ENCODE measurements at regions not wholly inside any gene's neighbourhood (a gene's known extent, or its start where the extent isn't known, plus 50 kb on each side); places are given as distances from the start of the nearest gene placed in this dataset.
"Not testable (repeated sequence)": the region's sequence is repeated elsewhere in the genome, so short reads cannot be mapped to it uniquely, and the experiment has no call there.

DNA sequence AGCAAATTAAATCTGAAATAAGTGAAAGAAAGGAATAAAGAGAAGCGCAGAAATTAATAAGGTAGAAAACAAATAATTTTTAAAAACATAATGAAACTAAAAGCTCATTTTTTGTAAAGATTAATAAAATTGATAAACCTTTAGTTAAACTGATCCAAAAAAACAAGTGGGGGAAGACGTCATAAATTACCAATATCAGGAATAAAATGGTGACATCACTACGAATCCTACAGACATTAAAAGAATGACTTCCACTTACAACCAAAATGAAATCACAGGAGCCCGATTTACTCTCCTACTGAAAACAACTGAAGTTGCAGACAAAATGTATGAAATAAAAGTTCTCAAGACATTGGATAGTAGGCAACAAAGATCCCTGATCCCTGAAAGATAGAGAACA is 68.1 kb upstream of the IFFO2 start:
- no peak overlapping the region for H3K4me3 ChIP-seq (replicated peaks; ENCODE audit: low read depth, low read length)
- TF ChIP-seq, protein P1, sequence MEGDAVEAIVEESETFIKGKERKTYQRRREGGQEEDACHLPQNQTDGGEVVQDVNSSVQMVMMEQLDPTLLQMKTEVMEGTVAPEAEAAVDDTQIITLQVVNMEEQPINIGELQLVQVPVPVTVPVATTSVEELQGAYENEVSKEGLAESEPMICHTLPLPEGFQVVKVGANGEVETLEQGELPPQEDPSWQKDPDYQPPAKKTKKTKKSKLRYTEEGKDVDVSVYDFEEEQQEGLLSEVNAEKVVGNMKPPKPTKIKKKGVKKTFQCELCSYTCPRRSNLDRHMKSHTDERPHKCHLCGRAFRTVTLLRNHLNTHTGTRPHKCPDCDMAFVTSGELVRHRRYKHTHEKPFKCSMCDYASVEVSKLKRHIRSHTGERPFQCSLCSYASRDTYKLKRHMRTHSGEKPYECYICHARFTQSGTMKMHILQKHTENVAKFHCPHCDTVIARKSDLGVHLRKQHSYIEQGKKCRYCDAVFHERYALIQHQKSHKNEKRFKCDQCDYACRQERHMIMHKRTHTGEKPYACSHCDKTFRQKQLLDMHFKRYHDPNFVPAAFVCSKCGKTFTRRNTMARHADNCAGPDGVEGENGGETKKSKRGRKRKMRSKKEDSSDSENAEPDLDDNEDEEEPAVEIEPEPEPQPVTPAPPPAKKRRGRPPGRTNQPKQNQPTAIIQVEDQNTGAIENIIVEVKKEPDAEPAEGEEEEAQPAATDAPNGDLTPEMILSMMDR (IDR thresholded peaks at IDR 0.05; ENCODE audit: low read length, missing control alignments), result no peak
- no peak for DNase-seq (ENCODE audit: low read depth)

- no peak for DNase-seq (ENCODE audit: low read depth)
- TF ChIP-seq, protein P1 (IDR thresholded peaks at IDR 0.05; ENCODE audit: low read length, missing control alignments), result no peak
- no peak overlapping the region for H3K4me3 ChIP-seq (replicated peaks; ENCODE audit: low read depth, low read length)
Measured at GRCh38 chr1:19023787-19024186, 67.3 kb upstream of the IFFO2 start.

GRCh38 chr1:19021845-19022244 is 65.4 kb upstream of the IFFO2 start:
- no peak for DNase-seq (ENCODE audit: low read depth)
- TF ChIP-seq, protein P1 (IDR thresholded peaks at IDR 0.05; ENCODE audit: low read length, missing control alignments), result no peak
- H3K4me3 ChIP-seq (replicated peaks; ENCODE audit: low read depth, low read length), result no peak overlapping the region

DNA sequence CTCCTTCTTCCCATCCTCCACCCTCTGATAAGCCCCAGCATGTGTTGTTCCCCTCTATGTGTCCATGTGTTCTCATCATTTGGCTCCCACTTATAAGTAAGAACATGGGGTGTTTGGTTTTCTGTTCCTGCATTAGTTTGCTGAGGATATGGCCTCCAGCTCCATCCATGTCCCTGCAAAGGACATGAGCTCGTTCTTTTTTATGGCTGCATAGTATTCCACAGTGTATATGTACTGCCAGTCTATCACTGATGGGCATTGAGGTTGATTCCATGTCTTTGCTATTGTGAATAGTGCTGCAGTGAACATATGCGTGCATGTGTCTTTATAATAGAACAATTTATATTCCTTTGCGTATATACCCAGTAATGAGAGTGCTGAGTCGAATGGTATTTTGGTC is 62.8 kb upstream of the IFFO2 start:
- DNase-seq (ENCODE audit: low read depth); H3K4me3 ChIP-seq (replicated peaks; ENCODE audit: low read depth, low read length): not testable (repeated sequence)

DNA sequence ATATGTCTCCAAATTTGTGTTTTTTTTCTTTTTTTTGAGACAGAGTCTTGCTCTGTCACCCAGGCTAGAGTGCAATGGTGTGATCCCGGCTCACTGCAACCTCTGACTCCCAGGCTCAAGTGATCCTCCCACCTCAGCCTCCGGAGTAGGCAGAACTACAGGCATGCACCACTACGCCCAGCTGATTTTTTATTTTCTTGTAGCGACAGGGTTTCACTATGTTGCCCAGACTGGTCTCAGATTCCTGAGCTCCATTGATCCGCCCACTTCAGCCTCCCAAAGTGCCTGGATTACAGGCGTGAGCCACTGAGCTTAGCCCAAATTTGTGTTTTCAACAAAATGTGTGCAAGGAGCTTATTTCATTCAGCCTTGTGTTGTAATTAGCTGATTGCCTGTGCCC is 59.0 kb upstream of the IFFO2 start:
- H3K4me3 ChIP-seq (replicated peaks; ENCODE audit: low read depth, low read length), result no peak overlapping the region
- TF ChIP-seq, protein P1 (IDR thresholded peaks at IDR 0.05; ENCODE audit: low read length, missing control alignments), result no peak
- no peak for DNase-seq (ENCODE audit: low read depth)

- no peak for DNase-seq (ENCODE audit: low read depth)
- H3K4me3 ChIP-seq (replicated peaks; ENCODE audit: low read depth, low read length), result no peak overlapping the region
- TF ChIP-seq, protein P1 (IDR thresholded peaks at IDR 0.05; ENCODE audit: low read length, missing control alignments), result no peak
Measured at GRCh38 chr1:19014765-19015164, 58.3 kb upstream of the IFFO2 start.

- no peak for DNase-seq (ENCODE audit: low read depth)
- TF ChIP-seq, protein P1 (IDR thresholded peaks at IDR 0.05; ENCODE audit: low read length, missing control alignments), result no peak
- H3K4me3 ChIP-seq (replicated peaks; ENCODE audit: low read depth, low read length), result no peak overlapping the region
Measured at GRCh38 chr1:19013826-19014548, 57.5 kb upstream of the IFFO2 start.
